Fibroblast of skin of abdomen (primary cell): ENCODE measurements at regions not wholly inside any gene's neighbourhood (a gene's known extent, or its start where the extent isn't known, plus 50 kb on each side); places are given as distances from the start of the nearest gene placed in this dataset.
"Not testable (repeated sequence)": the region's sequence is repeated elsewhere in the genome, so short reads cannot be mapped to it uniquely, and the experiment has no call there.

ENCODE experiments used
- DNase-seq: peaks from one replicate; pipeline ENCODE4 v3.0.0-alpha.2; 2013

GRCh38 chr5:33153372-33153771, 287.4 kb upstream of the TARS1 start:
- DNase-seq = no peak

GRCh38 chr5:33153831-33154230, 286.9 kb upstream of the TARS1 start:
- no peak for DNase-seq

GRCh38 chr5:33160871-33161270, 279.9 kb upstream of the TARS1 start:
- no peak for DNase-seq

GRCh38 chr5:33161421-33161820, 279.3 kb upstream of the TARS1 start:
- DNase-seq = peak; percentile 25

GRCh38 chr5:33162057-33162456, 278.7 kb upstream of the TARS1 start:
- DNase-seq = no peak

GRCh38 chr5:33166522-33166921, 274.2 kb upstream of the TARS1 start:
- no peak for DNase-seq

- DNase-seq = no peak
These were observed 273.8 kb upstream of the TARS1 start for GRCh38 chr5:33166948-33167347.

GRCh38 chr5:33167541-33167940, 273.2 kb upstream of the TARS1 start:
- peak; percentile 34 for DNase-seq

- no peak for DNase-seq
These were observed 270.4 kb upstream of the TARS1 start for GRCh38 chr5:33170411-33170810.

GRCh38 chr5:33174383-33174782, 266.4 kb upstream of the TARS1 start:
- no peak for DNase-seq

- DNase-seq = no peak
These were observed 261.5 kb upstream of the TARS1 start for GRCh38 chr5:33179301-33179700.

GRCh38 chr5:33180900-33181299, 259.9 kb upstream of the TARS1 start:
- peak; percentile 51 for DNase-seq

- no peak for DNase-seq
These were observed 257.8 kb upstream of the TARS1 start for GRCh38 chr5:33182986-33183385.

- DNase-seq = no peak
These were observed 256.4 kb upstream of the TARS1 start for GRCh38 chr5:33184367-33184766.

- no peak for DNase-seq
These were observed 252.7 kb upstream of the TARS1 start for GRCh38 chr5:33188089-33188488.

GRCh38 chr5:33194914-33195313, 245.9 kb upstream of the TARS1 start:
- no peak for DNase-seq

- peak; percentile 65 for DNase-seq
These were observed 245.2 kb upstream of the TARS1 start for GRCh38 chr5:33195431-33196165.

- no peak for DNase-seq
These were observed 241.9 kb upstream of the TARS1 start for GRCh38 chr5:33198836-33199235.

GRCh38 chr5:33203931-33204330, 236.8 kb upstream of the TARS1 start:
- DNase-seq = no peak

- no peak for DNase-seq
These were observed 235.7 kb upstream of the TARS1 start for GRCh38 chr5:33205079-33205478.

- peak; percentile 22 for DNase-seq
These were observed 234.9 kb upstream of the TARS1 start for GRCh38 chr5:33205727-33206410.

- no peak for DNase-seq
These were observed 233.7 kb upstream of the TARS1 start for GRCh38 chr5:33206962-33207506.

GRCh38 chr5:33209252-33209651, 231.5 kb upstream of the TARS1 start:
- DNase-seq = no peak

GRCh38 chr5:33210221-33210620, 230.5 kb upstream of the TARS1 start:
- DNase-seq = not testable (repeated sequence)
